NCI-H748 (cell line): ENCODE measurements at regions not wholly inside any gene's neighbourhood (a gene's known extent, or its start where the extent isn't known, plus 50 kb on each side); places are given as distances from the start of the nearest gene placed in this dataset.

Experiments used
- DNase-seq: peaks from one replicate; lab custom pipeline; 2025; ENCODE audit not compliant: unreplicated experiment; lab: John Stamatoyannopoulos, UW

- no peak for DNase-seq
These were observed 57.5 kb upstream of the ANO1 start for GRCh38 chr11:70020336-70021214.

- DNase-seq: no peak
These were observed 56.5 kb upstream of the ANO1 start for GRCh38 chr11:70021586-70021985.

- DNase-seq: no peak
These were observed 53.9 kb upstream of the ANO1 start for GRCh38 chr11:70024036-70024772.

GRCh38 chr11:70024773-70025045, 53.4 kb upstream of the ANO1 start:
- DNase-seq: no peak

GRCh38 chr11:70025308-70025707, 52.8 kb upstream of the ANO1 start:
- DNase-seq: no peak

- no peak for DNase-seq
These were observed 52.1 kb upstream of the ANO1 start for GRCh38 chr11:70026012-70026411.

- DNase-seq: no peak
These were observed 51.4 kb upstream of the ANO1 start for GRCh38 chr11:70026726-70027125.

GRCh38 chr11:70027451-70027850, 50.7 kb upstream of the ANO1 start:
- no peak for DNase-seq

GRCh38 chr11:70028147-70028855, 49.8 kb upstream of the ANO1 start:
- no peak for DNase-seq
